GM18909 (cell line): ENCODE measurements at regions not wholly inside any gene's neighbourhood (a gene's known extent, or its start where the extent isn't known, plus 50 kb on each side); places are given as distances from the start of the nearest gene placed in this dataset.
"Not testable (repeated sequence)": the region's sequence is repeated elsewhere in the genome, so short reads cannot be mapped to it uniquely, and the experiment has no call there.

Experiments used
- ATAC-seq: cut with Tn5 transposase; IDR thresholded peaks from one replicate; pipeline ENCODE4 v1.9.1; 2021; ENCODE audit warnings: mild to moderate bottlenecking; ENCODE audit not compliant: unreplicated experiment, poor library complexity

DNA sequence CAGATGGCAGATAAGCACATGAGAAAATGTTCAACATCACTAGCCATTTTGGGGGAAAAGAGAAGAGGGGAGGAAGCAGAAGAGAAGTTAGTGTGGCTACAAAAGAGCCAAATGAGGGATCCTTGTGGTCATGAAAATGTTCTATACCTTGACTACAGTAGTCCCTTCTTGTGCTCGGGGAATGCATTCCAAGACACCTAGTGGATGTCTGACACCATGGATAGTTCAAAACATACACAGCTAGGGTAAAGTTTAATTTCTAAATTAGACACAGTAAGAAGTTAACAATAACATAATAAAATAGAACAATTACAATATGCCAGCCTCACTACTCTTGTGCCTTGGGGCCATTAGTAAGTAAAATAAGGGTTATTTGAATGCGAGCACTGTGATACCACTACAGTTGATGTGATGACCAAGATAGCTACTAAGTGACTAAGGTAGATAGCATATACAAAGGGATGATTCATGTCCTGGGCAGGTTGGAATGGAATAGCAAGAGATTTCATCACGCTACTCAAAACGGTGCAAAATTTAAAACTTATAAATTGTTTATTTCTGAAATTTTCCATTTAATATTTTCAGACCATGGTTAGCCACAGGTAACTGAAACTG is 344.1 kb downstream of the NR2F1-AS1 start:
- ATAC-seq, result no peak

DNA sequence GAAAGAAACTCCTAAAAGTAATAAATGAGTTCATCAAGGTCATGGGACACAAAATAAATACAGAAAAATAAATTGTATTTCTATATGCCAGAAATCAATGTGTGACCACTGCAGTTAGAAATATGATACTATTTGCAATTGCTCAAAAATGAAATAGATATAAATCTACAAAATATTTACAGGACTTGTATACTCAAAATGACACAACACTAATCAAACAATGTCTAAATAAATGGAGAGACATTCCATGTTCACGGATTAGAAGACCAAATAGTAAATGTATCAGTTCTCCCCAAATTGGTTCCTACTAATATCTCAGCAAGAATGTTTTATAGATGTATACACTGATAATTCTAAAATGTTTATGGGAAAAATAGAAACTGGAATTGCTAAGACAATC is 345.3 kb downstream of the NR2F1-AS1 start:
- ATAC-seq, result no peak

DNA sequence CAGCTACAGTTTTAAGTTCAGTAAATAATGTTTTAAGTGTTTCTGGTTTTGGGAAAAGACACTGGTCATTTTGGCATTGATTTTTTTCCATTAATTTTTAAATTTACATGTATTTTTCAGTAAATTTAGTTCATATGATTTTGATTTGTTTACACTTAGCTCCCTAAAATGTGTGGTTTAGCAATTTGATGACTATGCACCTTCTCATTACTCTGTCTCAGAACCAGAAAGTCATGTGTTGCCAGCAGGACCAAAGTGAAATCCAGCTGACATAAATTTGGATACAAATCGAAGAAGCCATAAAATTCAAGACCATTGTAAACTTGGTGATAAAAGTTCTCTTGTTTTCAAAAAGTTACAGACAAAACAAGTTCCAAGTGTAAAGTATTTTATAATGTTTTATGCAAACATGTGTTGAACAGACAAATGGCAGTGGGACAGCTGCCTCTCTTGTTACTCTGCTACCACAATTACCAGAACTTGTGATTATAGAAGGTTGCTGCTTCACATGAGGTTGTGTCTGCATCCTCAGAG is 354.8 kb downstream of the NR2F1-AS1 start:
- no peak for ATAC-seq

DNA sequence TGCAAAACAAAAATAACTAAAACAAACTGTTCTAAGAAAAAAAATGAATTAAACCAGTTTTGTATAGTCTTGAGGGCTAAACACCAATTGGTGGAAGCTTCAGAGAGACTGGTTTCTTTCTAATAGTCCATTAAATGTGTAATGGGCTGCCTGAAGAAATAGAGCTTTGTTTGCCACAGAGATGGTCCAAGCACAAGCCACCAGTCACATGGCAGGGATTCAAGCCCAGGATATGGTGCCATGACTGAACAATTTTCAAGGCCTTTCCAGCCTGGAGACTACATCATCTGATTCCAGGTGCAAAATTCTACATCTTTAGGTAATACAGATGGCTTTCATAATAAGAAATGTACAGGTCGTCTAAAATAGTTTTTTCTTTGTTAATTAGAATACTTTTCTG is 355.3 kb downstream of the NR2F1-AS1 start:
- ATAC-seq, result no peak

DNA sequence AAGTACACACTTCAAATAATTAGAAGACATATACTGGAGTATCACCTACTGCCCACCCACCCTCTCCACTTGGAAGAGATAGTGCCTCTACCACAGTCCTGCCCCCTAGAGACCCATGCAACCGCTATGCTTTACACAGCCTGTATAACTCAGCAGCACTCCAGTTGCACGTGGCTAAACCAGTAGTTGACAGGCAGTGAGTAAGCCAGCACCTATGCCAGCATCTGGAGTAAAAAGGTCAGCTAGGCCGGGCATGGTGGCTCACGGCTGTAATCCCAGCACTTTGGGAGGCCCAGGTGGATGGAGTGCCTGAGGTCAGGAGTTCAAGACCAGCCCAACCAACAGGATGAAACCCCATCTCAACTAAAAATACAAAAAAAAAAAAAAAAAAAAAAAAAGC is 356.4 kb downstream of the NR2F1-AS1 start:
- ATAC-seq, result no peak

DNA sequence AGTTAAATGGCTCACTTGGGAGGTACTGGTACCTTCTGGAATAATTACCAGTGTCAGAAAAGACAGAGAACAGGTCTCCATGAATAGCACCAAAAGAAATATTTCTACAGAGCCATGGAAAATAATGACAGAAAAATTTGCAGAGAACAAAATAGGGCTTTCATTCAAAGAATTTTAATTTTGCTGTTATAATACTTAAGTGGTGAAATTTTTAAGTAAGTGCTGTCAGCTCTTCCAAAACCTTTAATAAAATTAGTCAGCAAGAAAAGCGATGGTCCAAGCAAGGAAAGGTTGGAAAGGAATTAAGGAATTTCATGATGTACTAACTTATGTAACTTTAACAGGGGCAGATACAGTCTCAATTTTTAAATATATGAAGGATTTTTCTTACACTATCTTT is 359.2 kb downstream of the NR2F1-AS1 start:
- no peak for ATAC-seq

GRCh38 chr5:93220431-93220830 is 360.6 kb downstream of the NR2F1-AS1 start:
- ATAC-seq, result no peak

DNA sequence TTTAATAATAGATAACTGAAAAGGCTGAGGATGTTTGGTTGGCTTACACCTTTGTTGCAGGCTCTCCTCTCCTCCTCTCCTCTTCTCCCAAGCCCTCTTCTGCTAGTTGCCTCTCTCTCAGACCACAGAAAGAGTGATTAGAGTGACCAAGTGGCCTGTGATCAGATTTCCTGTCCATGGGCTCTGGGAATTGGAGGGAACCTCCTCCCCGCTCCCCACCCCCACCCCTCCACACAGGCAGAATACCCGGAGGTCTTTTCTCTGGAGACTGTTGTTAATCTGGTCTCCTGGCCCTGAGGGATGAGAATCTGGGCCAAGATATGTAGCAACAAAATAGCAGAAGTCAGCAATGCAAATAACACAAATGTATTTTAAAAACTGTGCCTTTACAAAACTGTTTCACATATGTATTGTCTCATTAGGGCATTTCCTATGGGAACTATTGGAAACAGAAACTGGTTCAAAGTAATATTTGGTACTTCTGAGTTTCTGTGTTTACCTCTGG is 361.3 kb downstream of the NR2F1-AS1 start:
- no peak for ATAC-seq

GRCh38 chr5:93213111-93213794 is 367.8 kb downstream of the NR2F1-AS1 start:
- ATAC-seq, result not testable (repeated sequence)

- no peak for ATAC-seq
Measured at GRCh38 chr5:93209476-93209875, 371.5 kb downstream of the NR2F1-AS1 start.

DNA sequence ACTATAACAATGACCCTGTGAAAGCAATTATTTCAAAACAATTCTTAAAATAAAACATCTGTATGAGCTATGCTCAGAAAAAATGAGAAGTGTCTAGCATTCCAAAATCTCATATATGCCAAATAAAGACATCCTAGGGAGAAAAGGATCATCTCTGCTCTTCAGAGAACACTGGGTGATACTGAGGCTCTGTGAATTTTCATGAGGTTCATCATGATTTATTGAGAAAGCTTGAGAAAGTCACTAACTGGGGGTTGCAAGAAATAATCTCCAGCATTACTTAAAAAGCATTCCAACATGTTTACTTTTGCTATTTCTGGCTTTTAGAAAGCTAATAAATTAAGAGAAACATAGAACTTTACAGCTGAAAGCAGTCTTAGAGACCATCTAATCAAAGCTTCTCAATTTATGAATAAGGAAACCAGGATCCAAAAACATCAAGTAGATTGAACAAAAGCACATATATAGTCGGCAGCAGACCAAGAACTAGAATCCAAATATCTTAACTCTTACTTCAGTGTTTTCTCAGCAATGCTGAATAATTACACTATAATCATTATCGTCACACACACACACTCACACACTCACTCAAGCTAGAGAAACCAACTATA is 372.8 kb downstream of the NR2F1-AS1 start:
- ATAC-seq, result no peak

DNA sequence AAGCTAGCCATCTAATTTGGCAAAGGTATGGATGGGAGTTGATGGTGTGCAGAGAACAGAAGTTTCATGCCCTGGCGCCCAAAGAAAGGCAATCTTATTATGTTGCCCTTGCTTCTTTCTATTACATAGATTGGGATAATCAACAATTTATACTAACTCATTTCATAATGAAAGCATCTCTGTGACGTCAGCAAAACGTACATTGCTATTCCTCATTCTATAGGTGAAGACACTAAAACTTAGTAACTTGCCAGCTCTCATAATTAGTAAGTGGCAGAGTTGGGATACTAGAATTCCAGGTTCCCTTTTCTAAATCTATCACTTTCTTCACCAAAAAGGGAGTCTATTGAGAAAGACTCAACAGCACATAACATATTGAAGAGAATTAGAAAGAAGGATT is 374.8 kb downstream of the NR2F1-AS1 start:
- ATAC-seq, result no peak

GRCh38 chr5:93201061-93201460 is 380.0 kb downstream of the NR2F1-AS1 start:
- ATAC-seq, result no peak

DNA sequence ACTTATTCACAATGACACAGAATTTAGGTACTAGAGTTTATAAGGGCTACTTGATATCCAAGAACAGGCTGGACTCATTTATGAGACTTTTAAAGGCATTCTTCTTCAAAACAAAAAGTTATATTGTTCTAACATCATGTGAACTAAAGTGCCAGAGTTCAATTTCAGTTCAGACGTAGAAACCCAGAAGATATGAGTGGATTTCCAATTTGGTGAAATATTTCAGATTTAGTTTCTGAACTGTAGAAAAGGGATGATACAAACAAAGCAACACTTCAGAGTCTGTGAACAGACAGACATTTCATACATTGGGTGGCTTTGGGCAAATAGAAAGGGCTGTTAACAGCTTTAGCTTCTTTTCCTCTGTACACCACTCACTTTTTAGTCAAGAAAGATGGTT is 384.0 kb downstream of the NR2F1-AS1 start:
- no peak for ATAC-seq

DNA sequence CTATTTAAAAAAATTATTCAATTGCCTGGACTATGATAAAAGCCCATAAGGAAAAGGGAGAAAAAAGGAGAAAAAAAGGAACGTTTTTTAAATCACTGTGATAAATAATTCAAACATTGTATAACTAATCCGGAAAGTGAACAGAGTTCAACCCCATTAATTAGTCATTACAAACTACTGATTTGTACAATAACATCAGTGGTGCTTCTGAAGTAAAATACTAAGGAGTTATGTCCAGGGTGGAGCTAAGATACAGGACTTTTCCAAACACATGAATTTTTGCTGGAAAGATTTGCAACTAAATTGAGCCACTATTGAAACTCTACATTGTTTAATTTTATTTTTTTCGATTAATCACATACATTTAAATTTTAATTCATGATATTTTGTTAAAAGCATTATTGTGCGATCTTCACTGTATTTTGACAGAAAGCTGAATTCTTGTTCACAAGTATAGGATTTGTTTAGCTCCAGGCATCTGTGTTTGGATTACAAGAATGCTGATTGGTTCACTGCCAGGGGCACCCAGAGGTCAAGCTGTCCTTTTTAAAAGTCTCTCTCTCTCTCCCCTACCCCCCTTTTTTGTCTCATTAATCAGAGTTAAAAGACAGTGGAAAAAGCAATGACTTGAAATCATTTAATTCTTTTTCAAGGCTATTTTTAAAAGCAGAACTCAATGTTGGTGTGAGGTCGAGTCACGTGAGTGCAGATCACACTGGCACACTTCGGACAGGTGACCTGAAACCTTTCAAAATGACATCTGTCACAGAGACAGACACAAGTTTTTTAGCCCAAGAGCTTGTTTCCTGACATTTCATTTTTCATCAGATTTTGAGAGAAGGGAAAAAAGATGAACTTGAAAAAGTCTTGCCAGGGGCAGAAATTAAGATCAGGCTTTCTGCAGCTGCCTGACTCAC is 387.3 kb downstream of the NR2F1-AS1 start:
- ATAC-seq, result no peak

- ATAC-seq, result no peak
Measured at GRCh38 chr5:93192683-93193082, 388.3 kb downstream of the NR2F1-AS1 start.

GRCh38 chr5:93192087-93192486 is 388.9 kb downstream of the NR2F1-AS1 start:
- ATAC-seq, result no peak

DNA sequence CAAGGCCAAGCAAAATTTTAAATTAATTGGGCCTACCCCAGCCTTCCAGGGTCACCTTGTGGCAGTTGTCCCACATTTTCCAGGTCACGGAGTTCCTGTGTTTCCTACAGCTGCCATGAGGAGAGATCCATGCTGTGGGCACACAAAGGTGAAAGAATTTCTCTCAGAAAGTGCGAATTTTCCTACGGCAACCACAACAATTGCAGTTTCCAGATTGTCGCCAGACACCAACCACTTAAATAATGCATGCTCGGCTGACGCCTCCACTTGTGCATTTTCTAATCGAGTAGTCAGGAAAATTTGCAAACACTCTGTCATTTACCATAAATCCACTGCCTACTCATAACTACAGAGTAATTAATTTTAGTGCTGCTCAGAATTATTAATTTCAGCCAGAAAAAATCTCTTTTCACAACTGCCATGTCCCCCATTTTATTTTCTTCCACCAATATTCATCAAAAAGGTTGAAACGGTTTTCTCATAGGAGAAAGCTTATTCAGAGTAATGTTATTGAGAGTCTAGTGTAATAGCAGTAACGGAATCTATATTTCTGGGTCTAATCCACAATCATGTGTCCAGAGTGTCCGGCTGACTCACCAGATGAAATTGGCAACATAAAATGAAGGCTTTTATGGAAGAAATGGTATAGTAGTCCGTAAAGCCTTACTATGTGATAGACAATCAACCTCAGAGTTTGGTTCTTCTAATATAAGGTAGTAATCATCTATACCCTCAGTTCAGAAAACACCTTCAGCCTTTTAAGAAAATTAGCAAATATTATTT is 389.8 kb downstream of the NR2F1-AS1 start:
- no peak for ATAC-seq

DNA sequence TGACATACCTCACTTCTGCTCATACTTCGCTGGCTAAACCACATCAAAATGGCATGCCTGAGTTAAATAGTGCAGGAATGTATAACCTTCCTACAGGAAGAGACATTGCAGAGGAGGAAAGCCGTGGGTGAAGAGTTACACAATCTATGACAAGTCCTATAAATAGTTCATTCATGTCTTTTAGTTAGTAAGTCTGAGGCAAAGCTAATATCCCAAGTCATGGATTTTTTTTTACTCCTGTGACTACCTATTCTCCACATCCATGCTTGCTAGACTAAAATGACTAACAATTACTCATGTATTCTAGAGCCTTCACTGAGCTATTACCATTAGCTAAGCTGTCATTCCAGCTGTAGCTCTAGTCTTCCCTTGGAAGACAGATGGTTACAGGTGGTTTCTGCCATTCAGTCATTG is 391.3 kb downstream of the NR2F1-AS1 start:
- ATAC-seq, result no peak
